HFFc6 (cell line): ENCODE measurements at regions not wholly inside any gene's neighbourhood (a gene's known extent, or its start where the extent isn't known, plus 50 kb on each side); places are given as distances from the start of the nearest gene placed in this dataset.

Experiments used
- DNase-seq: peaks from one replicate; pipeline ENCODE4 v3.0.0-alpha.2; 2018
- H3K27ac Mint-ChIP-seq: 2 replicates; pipeline ENCODE4 v1.8.0; 2020; ENCODE audit warnings: mild to moderate bottlenecking, mixed read lengths
- H3K27me3 Mint-ChIP-seq: 2 replicates; pipeline ENCODE4 v1.8.0; 2021; ENCODE audit warnings: mild to moderate bottlenecking, moderate library complexity, mixed read lengths; ENCODE audit not compliant: insufficient read depth
- H3K36me3 Mint-ChIP-seq: 2 replicates; pipeline ENCODE4 v1.8.0; 2021; ENCODE audit warnings: low read depth, mixed read lengths
- H3K4me1 Mint-ChIP-seq: 2 replicates; pipeline ENCODE4 v1.8.0; 2020; ENCODE audit warnings: low read depth, mixed read lengths
- H3K4me3 Mint-ChIP-seq: 2 replicates; pipeline ENCODE4 v1.8.0; 2020; ENCODE audit warnings: mild to moderate bottlenecking, moderate library complexity, mixed read lengths
- H3K9me3 Mint-ChIP-seq: 2 replicates; pipeline ENCODE4 v1.8.0; 2020; ENCODE audit warnings: mild to moderate bottlenecking, mixed read lengths
- TF ChIP-seq, protein P1 (sequence below): fragments of 200-600 bp; sonication (generic); IDR thresholded peaks from 2 replicates; pipeline ENCODE4 v1.5.0; 2021; ENCODE audit warnings: antibody characterized with exemption, mild to moderate bottlenecking

GRCh38 chr5:68582284-68582683 lies 366.7 kb downstream of the PIK3R1 start:
- peaks cover 8% of the 10 kb centered on the region for H3K9me3 Mint-ChIP-seq
- H3K4me3 Mint-ChIP-seq: no peak overlapping the region
- peaks cover 8% of the 10 kb centered on the region; the same call in 1 of the 2 replicates for H3K36me3 Mint-ChIP-seq
- TF ChIP-seq, protein P1, sequence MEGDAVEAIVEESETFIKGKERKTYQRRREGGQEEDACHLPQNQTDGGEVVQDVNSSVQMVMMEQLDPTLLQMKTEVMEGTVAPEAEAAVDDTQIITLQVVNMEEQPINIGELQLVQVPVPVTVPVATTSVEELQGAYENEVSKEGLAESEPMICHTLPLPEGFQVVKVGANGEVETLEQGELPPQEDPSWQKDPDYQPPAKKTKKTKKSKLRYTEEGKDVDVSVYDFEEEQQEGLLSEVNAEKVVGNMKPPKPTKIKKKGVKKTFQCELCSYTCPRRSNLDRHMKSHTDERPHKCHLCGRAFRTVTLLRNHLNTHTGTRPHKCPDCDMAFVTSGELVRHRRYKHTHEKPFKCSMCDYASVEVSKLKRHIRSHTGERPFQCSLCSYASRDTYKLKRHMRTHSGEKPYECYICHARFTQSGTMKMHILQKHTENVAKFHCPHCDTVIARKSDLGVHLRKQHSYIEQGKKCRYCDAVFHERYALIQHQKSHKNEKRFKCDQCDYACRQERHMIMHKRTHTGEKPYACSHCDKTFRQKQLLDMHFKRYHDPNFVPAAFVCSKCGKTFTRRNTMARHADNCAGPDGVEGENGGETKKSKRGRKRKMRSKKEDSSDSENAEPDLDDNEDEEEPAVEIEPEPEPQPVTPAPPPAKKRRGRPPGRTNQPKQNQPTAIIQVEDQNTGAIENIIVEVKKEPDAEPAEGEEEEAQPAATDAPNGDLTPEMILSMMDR: no peak
- no peaks in the 10 kb centered on the region; the same call in 1 of the 2 replicates for H3K27me3 Mint-ChIP-seq
- DNase-seq: no peak
- H3K4me1 Mint-ChIP-seq: peaks cover 7% of the 10 kb centered on the region
- H3K27ac Mint-ChIP-seq: no peak overlapping the region

- Mint-ChIP-seq H3K27me3 (no peaks in the 10 kb centered on the region), H3K4me1 (peaks cover 15% of the 10 kb centered on the region), H3K9me3 (no peaks in the 10 kb centered on the region; the same call in 1 of the 2 replicates), H3K4me3 (no peak overlapping the region), H3K27ac (no peak overlapping the region), H3K36me3 (no peaks in the 10 kb centered on the region)
- TF ChIP-seq, protein P1: no peak
- peak; percentile 70 for DNase-seq
Observed at GRCh38 chr5:68587171-68587570, 371.6 kb downstream of the PIK3R1 start.

- no peak for DNase-seq
- TF ChIP-seq, protein P1: no peak
- H3K4me1 Mint-ChIP-seq: peaks cover 13% of the 10 kb centered on the region
- no peaks in the 10 kb centered on the region for H3K36me3 Mint-ChIP-seq
- no peaks in the 10 kb centered on the region; the same call in 1 of the 2 replicates for H3K9me3 Mint-ChIP-seq
- H3K27me3 Mint-ChIP-seq: no peaks in the 10 kb centered on the region
- no peak overlapping the region for H3K27ac Mint-ChIP-seq
- H3K4me3 Mint-ChIP-seq: no peak overlapping the region
Observed at GRCh38 chr5:68591850-68592249, 376.3 kb downstream of the PIK3R1 start.

DNA sequence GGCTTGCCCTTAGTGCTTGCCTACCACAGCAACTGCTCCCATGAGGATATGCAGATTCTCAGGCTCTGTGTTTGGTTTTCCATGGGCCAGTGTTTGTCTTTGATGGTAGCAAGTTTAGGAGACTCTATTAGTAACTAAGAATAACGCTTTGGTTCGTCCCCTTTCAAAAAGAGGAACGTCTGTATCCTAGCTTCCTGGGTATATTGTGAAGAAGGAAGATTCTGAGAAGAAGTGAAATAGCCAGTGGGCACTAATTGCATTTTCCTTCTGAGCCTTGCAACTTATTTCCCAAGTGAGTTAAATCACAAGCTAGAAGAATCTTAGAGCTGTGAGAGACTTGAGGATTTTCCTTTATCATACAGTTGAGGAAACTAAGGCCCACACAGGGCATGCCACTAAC lies 376.8 kb downstream of the PIK3R1 start:
- H3K27ac Mint-ChIP-seq: no peak overlapping the region
- DNase-seq: no peak
- peaks cover 8% of the 10 kb centered on the region for H3K4me1 Mint-ChIP-seq
- no peaks in the 10 kb centered on the region; the same call in 1 of the 2 replicates for H3K9me3 Mint-ChIP-seq
- no peaks in the 10 kb centered on the region for H3K27me3 Mint-ChIP-seq
- no peaks in the 10 kb centered on the region for H3K36me3 Mint-ChIP-seq
- H3K4me3 Mint-ChIP-seq: no peak overlapping the region
- TF ChIP-seq, protein P1: no peak

DNA sequence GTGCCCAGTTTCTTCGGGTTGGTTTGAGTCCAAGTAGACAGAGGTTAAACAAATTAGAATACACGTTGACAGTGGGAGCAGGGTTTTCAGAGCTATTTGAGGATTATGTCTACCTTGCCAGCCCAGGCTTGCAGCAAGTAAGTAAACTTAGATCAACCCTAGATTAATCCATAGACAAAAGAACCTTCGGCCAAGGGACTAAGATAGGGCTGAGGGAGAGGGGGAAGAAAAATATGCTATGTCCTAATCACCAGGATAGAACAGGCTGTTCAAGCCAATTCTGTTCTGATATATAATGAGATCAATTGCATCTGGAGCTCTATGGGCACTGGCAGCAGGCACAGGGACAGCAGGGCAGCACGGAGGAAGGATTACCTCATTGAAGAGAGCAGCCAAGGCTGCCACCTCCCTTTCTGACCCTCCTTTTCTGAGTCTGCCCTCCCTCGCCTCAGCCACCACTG lies 377.7 kb downstream of the PIK3R1 start:
- Mint-ChIP-seq H3K36me3 (no peaks in the 10 kb centered on the region), H3K27ac (no peak overlapping the region), H3K9me3 (no peaks in the 10 kb centered on the region; the same call in 1 of the 2 replicates), H3K4me3 (no peak overlapping the region), H3K27me3 (peaks cover 2% of the 10 kb centered on the region; the same call in 1 of the 2 replicates), H3K4me1 (no peaks in the 10 kb centered on the region)
- TF ChIP-seq, protein P1: no peak
- DNase-seq: no peak

- H3K27ac Mint-ChIP-seq: no peak overlapping the region
Observed at GRCh38 chr5:68612972-68613371, 397.4 kb downstream of the PIK3R1 start.

More at GRCh38 chr5:68612972-68613371, 397.4 kb downstream of the PIK3R1 start:
- H3K9me3 Mint-ChIP-seq: peaks cover 12% of the 10 kb centered on the region
- DNase-seq: no peak
- no peak overlapping the region for H3K4me3 Mint-ChIP-seq
- no peaks in the 10 kb centered on the region for H3K4me1 Mint-ChIP-seq
- H3K27me3 Mint-ChIP-seq: peaks cover 3% of the 10 kb centered on the region; the same call in 1 of the 2 replicates
- TF ChIP-seq, protein P1: no peak
- no peaks in the 10 kb centered on the region for H3K36me3 Mint-ChIP-seq
